Stimulated activated CD4-positive, alpha-beta T cell treated with anti-CD3 and anti-CD28 coated beads, Interleukin-2, amount 100 ng/mL, for 4 hours (primary cell): ENCODE measurements at regions not wholly inside any gene's neighbourhood (a gene's known extent, or its start where the extent isn't known, plus 50 kb on each side); places are given as distances from the start of the nearest gene placed in this dataset.
"Not testable (repeated sequence)": the region's sequence is repeated elsewhere in the genome, so short reads cannot be mapped to it uniquely, and the experiment has no call there.

Source experiments
- DNase-seq: peaks from one replicate; pipeline ENCODE4 v3.0.0-alpha.2; 2020; ENCODE audit warnings: low read depth

DNA sequence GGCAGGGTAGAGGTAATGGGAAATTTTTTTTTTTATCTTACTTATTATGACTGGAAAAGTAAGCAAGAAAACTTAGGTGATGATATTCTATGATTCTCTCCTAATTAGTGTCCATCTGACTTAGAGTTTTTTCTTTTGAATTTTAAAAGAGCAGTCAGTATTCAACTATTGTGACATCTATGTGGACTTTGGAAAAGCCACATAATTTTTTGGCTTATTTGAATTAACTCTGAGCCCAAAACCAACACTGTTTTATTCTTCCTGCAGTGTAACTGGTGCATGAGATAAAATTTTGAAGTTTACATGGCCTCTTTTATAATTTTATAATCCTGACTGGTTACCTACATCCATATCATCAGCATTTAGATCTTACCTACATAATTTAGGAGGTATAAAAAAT, 619.7 kb downstream of the EPM2A start:
- no peak for DNase-seq

DNA sequence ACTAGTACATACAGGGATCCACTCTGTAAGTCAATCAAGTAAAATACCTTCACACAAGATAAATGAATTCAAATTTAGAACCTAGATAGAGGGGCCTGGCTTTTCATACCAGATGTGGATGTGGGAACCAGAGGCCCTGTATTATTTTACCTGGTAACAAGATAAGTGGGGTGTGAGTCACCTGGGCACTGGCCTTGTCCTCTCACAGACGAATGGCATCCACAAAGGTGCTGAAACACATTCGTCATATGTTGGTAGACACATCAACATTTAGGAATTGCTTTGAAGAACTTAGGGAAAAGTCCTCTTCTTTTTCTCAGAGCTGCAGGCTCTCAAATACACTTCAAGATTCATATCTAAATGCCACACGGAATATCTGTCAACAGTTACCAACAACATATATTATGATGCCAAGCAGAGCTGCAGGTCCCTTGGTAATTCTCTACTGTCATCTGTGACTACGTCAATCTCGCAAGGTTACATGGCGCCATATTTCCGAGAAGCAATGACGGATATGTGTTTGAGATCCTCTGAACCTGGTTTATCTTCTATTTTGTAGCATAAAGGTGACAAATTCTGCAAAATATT, 618.6 kb downstream of the EPM2A start:
- DNase-seq, result no peak

GRCh38 chr6:145118224-145118623, 617.1 kb downstream of the EPM2A start:
- no peak for DNase-seq

- no peak for DNase-seq
Observed at GRCh38 chr6:145119081-145119480, 616.2 kb downstream of the EPM2A start.

GRCh38 chr6:145132709-145133108, 602.6 kb downstream of the EPM2A start:
- no peak for DNase-seq

DNA sequence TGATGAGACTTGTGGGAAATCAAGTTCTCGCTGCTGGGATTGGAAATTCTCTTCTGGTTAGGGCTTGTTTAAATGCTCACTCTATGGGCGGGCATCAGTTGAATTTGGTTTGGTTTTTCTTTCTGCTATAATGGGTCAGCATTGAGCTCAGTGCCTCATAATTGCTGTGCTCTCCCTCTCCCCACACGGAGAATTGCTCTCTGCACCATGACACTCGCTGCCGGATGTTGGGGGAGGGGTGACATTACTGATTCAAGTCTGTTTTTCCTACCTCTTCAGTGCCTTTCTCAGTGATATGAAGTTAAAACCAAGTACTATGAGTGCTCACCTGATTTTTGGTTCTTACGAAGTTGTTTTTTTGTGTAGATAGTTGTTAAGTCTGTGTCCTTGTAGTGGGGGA, 599.6 kb downstream of the EPM2A start:
- DNase-seq, result no peak

DNA sequence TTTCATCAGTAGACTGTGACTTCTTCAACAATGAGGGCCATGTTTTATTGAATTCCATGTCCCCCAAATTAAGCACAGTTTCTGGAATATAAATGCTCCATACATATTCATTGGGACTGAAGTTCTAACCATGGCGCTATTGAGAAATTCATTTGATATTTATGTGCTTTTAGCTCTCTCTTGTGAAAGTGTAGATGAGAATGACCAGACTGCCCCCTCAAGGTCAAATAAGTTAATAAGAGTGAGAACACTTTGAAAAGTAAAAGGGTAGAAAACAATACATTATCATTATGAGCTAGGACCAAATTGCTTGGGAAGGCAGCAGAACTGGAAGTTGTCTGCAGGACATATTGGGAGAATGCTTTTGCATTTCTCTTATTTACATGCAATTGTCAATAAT, 597.9 kb downstream of the EPM2A start:
- DNase-seq, result no peak

GRCh38 chr6:145138469-145139139, 596.7 kb downstream of the EPM2A start:
- no peak for DNase-seq

- DNase-seq, result no peak
Observed at GRCh38 chr6:145139140-145139850, 596.0 kb downstream of the EPM2A start.

GRCh38 chr6:145139895-145140294, 595.4 kb downstream of the EPM2A start:
- no peak for DNase-seq

GRCh38 chr6:145141572-145141971, 593.7 kb downstream of the EPM2A start:
- DNase-seq, result no peak

DNA sequence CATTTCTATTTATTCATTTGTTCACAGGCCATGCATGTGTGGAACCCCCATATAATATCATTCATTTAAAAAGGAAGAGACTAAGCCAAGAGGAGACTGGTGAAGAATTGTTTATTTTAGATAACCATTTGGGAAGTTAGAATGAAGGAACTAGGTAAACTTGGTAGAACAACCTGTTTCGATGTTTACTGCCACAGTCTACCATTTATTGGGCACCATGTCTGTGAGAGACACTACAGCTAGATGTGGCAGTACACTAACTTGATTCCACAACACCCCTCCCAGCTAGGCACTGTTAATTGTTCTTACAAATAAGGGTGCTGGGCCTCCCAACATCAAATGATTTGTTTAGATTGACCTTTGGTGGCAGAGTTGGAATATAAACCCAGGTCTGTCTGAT, 592.4 kb downstream of the EPM2A start:
- DNase-seq, result no peak

DNA sequence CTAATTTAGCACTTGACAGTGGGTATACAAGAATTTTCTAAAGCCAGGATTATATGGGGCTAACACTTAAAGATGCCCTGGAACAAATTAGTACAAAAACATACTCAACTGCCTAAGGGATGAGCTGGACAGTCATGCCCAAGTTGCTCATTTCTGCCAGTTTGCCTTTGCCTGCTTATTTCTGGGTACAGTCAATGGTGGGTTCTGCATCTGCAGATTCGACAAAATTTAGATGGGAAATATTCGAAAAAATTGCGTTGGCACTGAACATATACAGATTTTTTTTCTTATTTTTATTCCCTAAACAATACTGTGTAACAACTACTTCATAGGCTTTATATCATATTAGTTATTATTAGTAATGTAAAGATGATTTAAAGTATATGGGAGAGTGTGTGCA, 591.9 kb downstream of the EPM2A start:
- no peak for DNase-seq

DNA sequence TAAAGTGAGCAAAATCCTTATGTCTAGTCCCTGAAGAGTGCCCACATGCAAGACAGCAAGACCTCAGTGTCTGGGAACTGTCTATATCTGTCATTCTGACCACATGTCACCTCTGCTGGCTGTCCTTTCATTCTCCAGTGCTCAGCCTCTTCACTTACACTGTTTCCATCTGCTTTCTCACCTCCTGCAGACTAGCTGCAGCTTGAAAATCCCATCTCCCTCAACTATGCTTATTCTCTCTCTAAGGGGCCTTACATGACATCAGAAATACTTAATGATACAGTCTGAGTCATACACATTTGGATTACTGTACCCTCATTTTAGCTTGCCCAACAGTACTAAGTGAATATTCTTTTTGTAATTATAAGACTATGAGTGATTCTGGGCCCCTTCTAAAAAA, 587.8 kb downstream of the EPM2A start:
- no peak for DNase-seq

GRCh38 chr6:145147981-145148749, 587.2 kb downstream of the EPM2A start:
- DNase-seq, result no peak

- no peak for DNase-seq
Observed at GRCh38 chr6:145148776-145149175, 586.5 kb downstream of the EPM2A start.

DNA sequence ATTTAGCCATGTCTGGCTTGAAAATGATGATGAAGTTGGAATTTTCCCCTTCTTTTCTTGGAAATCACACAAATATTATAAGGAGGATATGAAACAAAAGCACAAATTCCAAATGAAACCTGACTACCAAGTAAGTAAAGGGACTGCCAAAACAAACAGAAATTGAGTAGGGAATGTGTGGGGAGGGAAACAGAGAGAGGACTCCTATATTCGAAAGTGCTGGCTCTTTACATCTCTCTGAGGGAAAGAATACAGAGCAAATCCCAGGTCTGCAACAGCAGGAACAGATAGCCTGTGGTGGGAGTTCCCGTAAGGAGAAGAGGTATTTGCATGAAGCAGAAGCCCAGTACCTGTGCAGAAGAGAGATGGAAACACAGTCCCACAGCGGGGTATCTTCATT, 583.7 kb downstream of the EPM2A start:
- DNase-seq, result no peak

DNA sequence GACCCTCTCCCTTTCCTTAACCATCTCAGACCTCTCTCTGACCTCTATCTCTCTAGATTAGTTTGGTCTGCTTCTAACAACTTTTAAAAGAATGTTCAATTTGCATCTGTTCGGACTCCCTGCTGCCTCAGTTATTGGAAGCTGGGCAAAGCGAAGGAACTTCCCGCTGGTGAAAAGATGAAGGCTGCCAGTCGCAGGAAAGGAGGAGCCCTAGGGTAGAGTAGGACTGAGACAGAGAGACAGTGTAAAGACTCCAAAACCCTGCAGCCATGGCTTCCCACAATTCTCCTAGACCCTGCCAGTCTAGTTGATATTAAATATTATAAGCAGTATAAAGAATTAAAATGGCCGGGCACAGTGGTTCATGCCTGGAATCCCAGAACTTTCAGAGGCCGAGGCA, 581.8 kb downstream of the EPM2A start:
- DNase-seq, result no peak

- DNase-seq, result no peak
Observed at GRCh38 chr6:145155411-145155810, 579.9 kb downstream of the EPM2A start.

- no peak for DNase-seq
Observed at GRCh38 chr6:145155873-145156782, 579.2 kb downstream of the EPM2A start.

- DNase-seq, result not testable (repeated sequence)
Observed at GRCh38 chr6:145158636-145159035, 576.7 kb downstream of the EPM2A start.

GRCh38 chr6:145159921-145160320, 575.4 kb downstream of the EPM2A start:
- no peak for DNase-seq
